ENCODE measurements at regions not wholly inside any gene's neighbourhood (a gene's known extent, or its start where the extent isn't known, plus 50 kb on each side); places are given as distances from the start of the nearest gene placed in this dataset.
"Not testable (repeated sequence)": the region's sequence is repeated elsewhere in the genome, so short reads cannot be mapped to it uniquely, and the experiment has no call there.

DNA sequence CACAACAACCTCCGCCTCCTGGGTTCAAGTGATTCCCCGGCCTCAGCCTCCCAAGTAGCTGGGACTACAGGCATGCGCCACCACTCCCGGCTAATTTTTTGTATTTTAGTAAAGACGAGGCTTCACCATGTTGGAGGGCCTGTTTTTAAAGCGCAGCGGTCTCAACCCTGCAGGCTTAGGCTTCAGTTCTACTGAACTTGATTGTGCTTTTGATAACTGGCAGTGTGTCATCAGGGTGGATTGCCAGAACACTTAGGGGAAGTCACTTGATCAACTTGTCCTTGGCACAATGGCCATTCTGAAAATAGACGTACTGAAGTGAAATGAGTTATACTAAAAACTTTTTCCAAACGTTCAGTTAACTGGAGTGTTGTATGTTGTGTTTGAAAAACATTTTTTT lies 472.2 kb downstream of the KLF5 start:
- no peaks in the 10 kb centered on the region for H3K4me1 ChIP-seq (ENCODE audit: control insufficient read depth, insufficient read depth, low read length)
- H3K9me3 ChIP-seq (ENCODE audit: control insufficient read depth, low read length) = no peaks in the 10 kb centered on the region
- H3K36me3 ChIP-seq (ENCODE audit: control insufficient read depth, insufficient read depth, low read length) = no peaks in the 10 kb centered on the region
- 96 to 98% methylated on average over 9 of the region's 9 CpGs for WGBS, 2 experiments
- no peak overlapping the region for H3K4me3 ChIP-seq (ENCODE audit: insufficient read depth, low read depth, low read length)
- H3K27ac ChIP-seq (ENCODE audit: insufficient read depth, low read depth, low read length, poor library complexity, severe bottlenecking) = no peak overlapping the region
- no peaks in the 10 kb centered on the region for H3K27me3 ChIP-seq (ENCODE audit: control insufficient read depth, insufficient read depth, low read length, poor library complexity, severe bottlenecking)

DNA sequence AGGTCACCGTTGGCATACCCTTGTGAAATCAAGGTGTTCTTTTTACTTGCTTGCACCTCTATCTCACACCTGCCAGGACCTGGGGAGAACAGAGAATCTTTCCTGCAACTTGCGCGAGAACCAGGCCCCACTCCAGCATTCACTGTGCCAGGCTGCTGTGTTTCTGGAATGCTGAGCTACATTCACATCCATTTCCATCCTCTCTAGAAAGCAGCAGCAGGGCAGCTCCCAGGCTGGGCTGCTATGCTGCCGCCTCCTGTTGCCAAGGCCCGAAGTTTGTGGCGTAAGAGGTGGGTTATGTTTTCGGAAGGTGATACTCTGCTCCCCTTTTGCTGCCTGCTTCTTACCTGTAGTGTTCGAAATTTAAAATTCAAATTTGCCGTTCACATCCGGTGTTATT lies 464.1 kb downstream of the KLF5 start:
- H3K27ac ChIP-seq (ENCODE audit: insufficient read depth, low read depth, low read length, poor library complexity, severe bottlenecking) = no peak overlapping the region
- no peaks in the 10 kb centered on the region for H3K36me3 ChIP-seq (ENCODE audit: control insufficient read depth, insufficient read depth, low read length)
- no peaks in the 10 kb centered on the region for H3K9me3 ChIP-seq (ENCODE audit: control insufficient read depth, low read length)
- H3K4me1 ChIP-seq (ENCODE audit: control insufficient read depth, insufficient read depth, low read length) = no peaks in the 10 kb centered on the region
- H3K4me3 ChIP-seq (ENCODE audit: insufficient read depth, low read depth, low read length) = no peak overlapping the region
- WGBS, 2 experiments = 92 to 94% methylated on average over 10 of the region's 10 CpGs
- no peaks in the 10 kb centered on the region for H3K27me3 ChIP-seq (ENCODE audit: control insufficient read depth, insufficient read depth, low read length, poor library complexity, severe bottlenecking)

DNA sequence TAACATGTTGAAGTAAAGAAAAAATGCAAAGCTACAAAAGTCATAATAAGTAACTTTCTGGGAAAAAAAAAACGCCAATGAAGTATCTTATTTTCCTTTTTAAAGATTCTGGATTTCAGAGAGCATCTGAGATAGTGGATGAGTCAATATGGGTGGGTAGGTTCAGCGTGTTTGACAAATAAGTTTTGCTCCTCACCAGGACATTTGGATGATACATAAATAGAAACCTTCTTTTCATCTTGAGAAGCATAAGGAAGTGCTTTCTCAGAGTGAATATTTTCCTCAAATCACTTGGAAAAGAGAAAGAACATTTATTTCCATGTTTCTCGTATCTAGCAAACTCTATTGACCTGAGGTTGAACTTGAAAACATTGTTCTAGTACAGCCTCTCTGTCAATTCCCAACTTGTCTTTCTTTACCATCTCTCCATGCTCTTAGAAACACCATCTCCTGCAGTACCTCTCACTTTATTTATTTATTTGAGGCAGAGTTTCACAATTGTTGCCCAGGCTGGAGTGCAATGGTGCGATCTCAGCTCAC lies 463.2 kb downstream of the KLF5 start:
- 94 to 95% methylated on average over 3 to 4 of the region's 4 CpGs for WGBS, 2 experiments
- Histone ChIP-seq H3K36me3 (ENCODE audit: control insufficient read depth, insufficient read depth, low read length) (no peaks in the 10 kb centered on the region), H3K27ac (ENCODE audit: insufficient read depth, low read depth, low read length, poor library complexity, severe bottlenecking) (no peak overlapping the region), H3K27me3 (ENCODE audit: control insufficient read depth, insufficient read depth, low read length, poor library complexity, severe bottlenecking) (no peaks in the 10 kb centered on the region), H3K4me1 (ENCODE audit: control insufficient read depth, insufficient read depth, low read length) (no peaks in the 10 kb centered on the region), H3K9me3 (ENCODE audit: control insufficient read depth, low read length) (no peaks in the 10 kb centered on the region), H3K4me3 (ENCODE audit: insufficient read depth, low read depth, low read length) (no peak overlapping the region)

DNA sequence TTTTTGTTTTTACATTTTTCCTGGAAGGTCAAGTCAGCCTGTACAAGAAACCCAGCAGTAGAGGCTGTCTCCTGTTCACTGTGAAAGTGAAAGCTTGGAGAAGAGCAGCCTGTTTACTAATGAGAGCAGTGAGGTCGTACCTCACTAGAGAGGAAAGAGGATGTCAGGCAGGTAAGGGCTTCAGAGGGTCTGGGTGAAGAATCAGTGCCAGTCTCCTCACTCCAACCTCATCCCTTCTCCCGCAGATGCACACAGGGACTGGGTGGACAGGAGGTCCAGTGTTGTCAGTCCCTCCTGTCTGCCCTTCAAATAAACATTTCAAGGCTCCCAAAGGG lies 462.5 kb downstream of the KLF5 start:
- Histone ChIP-seq H3K4me3 (ENCODE audit: insufficient read depth, low read depth, low read length) (no peak overlapping the region), H3K9me3 (ENCODE audit: control insufficient read depth, low read length) (no peaks in the 10 kb centered on the region), H3K36me3 (ENCODE audit: control insufficient read depth, insufficient read depth, low read length) (no peaks in the 10 kb centered on the region), H3K27me3 (ENCODE audit: control insufficient read depth, insufficient read depth, low read length, poor library complexity, severe bottlenecking) (no peaks in the 10 kb centered on the region), H3K27ac (ENCODE audit: insufficient read depth, low read depth, low read length, poor library complexity, severe bottlenecking) (no peak overlapping the region), H3K4me1 (ENCODE audit: control insufficient read depth, insufficient read depth, low read length) (no peaks in the 10 kb centered on the region)
- WGBS, 2 experiments = 94 to 96% methylated on average over 2 of the region's 2 CpGs

DNA sequence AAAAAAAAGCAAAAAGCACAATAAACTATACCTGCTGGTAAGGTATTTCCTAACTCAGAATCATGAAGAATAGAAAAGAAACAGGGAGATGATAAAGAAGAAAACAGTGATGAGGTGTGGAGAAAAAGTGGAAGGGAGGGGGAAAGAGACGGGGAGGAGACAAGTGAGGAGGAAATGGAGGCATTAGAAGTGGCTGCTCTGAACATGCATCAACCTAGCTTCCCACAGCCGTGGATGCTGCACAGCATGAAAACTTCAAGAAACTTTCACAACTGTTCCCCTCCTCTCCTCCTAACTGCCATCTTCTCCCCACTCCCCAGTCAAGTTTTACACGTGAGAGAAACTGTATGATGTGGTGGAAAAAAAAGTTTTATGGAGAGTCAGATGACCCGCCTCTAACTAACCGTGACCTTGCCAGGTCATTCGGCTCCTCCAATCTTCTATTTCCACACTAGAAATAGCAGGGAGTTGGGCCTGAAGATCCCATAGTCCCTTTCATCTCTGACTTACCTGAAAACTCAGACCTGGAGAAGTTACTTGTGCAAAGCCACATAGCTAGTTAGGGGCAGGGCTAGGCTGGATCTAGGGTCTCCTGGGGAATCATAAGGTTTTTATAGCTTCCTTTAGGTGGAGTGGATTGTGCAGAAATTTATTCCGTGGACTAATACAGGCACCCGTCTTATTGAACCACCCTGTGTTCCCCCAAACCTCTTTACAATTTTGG lies 461.9 kb downstream of the KLF5 start:
- WGBS, 2 experiments = 84 to 90% methylated on average over 7 of the region's 8 CpGs
- Histone ChIP-seq H3K4me1 (ENCODE audit: control insufficient read depth, insufficient read depth, low read length) (no peaks in the 10 kb centered on the region), H3K27ac (ENCODE audit: insufficient read depth, low read depth, low read length, poor library complexity, severe bottlenecking) (no peak overlapping the region), H3K4me3 (ENCODE audit: insufficient read depth, low read depth, low read length) (no peak overlapping the region), H3K36me3 (ENCODE audit: control insufficient read depth, insufficient read depth, low read length) (no peaks in the 10 kb centered on the region), H3K27me3 (ENCODE audit: control insufficient read depth, insufficient read depth, low read length, poor library complexity, severe bottlenecking) (no peaks in the 10 kb centered on the region), H3K9me3 (ENCODE audit: control insufficient read depth, low read length) (no peaks in the 10 kb centered on the region)

DNA sequence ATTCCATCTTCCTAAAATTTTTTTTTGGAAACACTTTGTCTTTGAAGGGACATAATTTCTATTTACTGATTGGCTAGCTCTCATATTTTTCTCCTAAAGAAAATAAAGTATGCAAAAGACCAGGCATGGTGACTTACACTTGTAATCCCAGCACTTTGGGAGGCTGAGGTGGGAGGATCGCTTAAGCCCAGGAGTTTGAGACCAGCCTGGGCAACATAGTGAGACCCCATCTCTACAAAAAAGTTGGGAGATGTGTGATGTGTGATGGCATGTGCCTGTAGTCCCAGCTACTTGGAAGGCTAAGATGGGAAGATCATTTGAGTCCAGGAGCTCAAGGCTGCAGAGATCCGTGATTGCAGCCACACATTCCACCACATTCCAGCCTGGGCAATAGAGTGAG lies 461.3 kb downstream of the KLF5 start:
- H3K27ac ChIP-seq (ENCODE audit: insufficient read depth, low read depth, low read length, poor library complexity, severe bottlenecking); H3K4me1 ChIP-seq (ENCODE audit: control insufficient read depth, insufficient read depth, low read length); H3K36me3 ChIP-seq (ENCODE audit: control insufficient read depth, insufficient read depth, low read length); H3K4me3 ChIP-seq (ENCODE audit: insufficient read depth, low read depth, low read length); H3K9me3 ChIP-seq (ENCODE audit: control insufficient read depth, low read length); H3K27me3 ChIP-seq (ENCODE audit: control insufficient read depth, insufficient read depth, low read length, poor library complexity, severe bottlenecking): not testable (repeated sequence)
- 90 to 92% methylated on average over 2 of the region's 2 CpGs for WGBS, 2 experiments

DNA sequence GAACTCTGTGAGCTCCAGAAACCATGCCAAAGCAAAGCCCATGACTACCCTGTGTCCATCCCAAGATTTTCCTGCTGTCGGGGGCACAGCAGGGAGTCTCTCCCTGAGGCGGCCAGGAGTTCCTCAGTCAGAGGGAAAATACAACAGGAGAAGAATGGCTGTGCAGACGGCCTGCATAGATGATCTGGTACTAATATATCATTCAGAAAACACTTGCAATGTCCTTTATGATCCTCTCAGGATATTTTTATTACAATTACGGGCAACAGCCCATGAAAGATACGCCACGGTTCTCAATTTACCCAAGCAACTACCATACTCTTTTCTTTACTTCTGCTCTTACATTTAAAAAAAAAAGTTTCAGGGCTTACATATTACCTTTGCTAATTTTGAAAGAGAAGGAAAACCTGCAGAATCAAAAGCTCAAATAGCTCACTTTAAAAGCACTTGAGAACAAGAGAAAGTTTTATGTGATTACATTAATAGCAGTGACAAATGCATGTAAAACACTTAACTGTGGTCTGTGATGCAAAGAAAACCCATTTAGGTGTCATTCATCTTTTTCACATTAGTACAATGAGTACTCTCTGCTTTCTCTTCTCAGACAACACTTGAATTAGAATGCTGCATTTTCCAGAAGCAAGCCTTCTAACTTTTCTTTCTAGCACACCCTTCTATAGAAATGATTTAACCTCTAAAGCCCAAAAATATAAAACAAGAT lies 460.8 kb downstream of the KLF5 start:
- WGBS, 2 experiments = 72 to 84% methylated on average over 6 of the region's 6 CpGs
- no peaks in the 10 kb centered on the region for H3K9me3 ChIP-seq (ENCODE audit: control insufficient read depth, low read length)
- H3K4me3 ChIP-seq (ENCODE audit: insufficient read depth, low read depth, low read length) = no peak overlapping the region
- no peaks in the 10 kb centered on the region for H3K36me3 ChIP-seq (ENCODE audit: control insufficient read depth, insufficient read depth, low read length)
- H3K27ac ChIP-seq (ENCODE audit: insufficient read depth, low read depth, low read length, poor library complexity, severe bottlenecking) = no peak overlapping the region
- H3K27me3 ChIP-seq (ENCODE audit: control insufficient read depth, insufficient read depth, low read length, poor library complexity, severe bottlenecking) = no peaks in the 10 kb centered on the region
- no peaks in the 10 kb centered on the region for H3K4me1 ChIP-seq (ENCODE audit: control insufficient read depth, insufficient read depth, low read length)

DNA sequence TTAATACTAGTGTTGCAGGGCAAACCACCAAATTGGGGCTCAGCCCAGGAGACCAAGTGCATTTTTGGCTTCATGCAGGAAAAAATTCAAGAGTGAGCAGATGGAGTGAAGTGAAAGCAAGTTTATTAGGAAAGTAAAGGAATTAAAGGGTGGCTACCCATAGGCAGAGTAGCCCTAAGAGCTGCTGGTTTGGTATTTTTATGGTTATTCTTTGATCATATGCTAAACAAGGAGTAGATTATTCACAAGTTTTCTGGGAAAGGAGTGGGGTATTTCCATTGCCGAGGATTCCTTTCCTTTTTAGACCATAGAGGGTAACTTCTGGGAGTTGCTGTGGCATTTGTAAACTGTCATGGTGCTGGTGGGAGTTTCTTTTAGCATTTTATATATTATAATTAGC lies 459.0 kb downstream of the KLF5 start:
- 88 to 90% methylated on average over 1 of the region's 1 CpG for WGBS, 2 experiments
- no peaks in the 10 kb centered on the region for H3K4me1 ChIP-seq (ENCODE audit: control insufficient read depth, insufficient read depth, low read length)
- H3K9me3 ChIP-seq (ENCODE audit: control insufficient read depth, low read length) = no peaks in the 10 kb centered on the region
- no peaks in the 10 kb centered on the region for H3K36me3 ChIP-seq (ENCODE audit: control insufficient read depth, insufficient read depth, low read length)
- H3K27me3 ChIP-seq (ENCODE audit: control insufficient read depth, insufficient read depth, low read length, poor library complexity, severe bottlenecking) = no peaks in the 10 kb centered on the region
- no peak overlapping the region for H3K4me3 ChIP-seq (ENCODE audit: insufficient read depth, low read depth, low read length)
- no peak overlapping the region for H3K27ac ChIP-seq (ENCODE audit: insufficient read depth, low read depth, low read length, poor library complexity, severe bottlenecking)

DNA sequence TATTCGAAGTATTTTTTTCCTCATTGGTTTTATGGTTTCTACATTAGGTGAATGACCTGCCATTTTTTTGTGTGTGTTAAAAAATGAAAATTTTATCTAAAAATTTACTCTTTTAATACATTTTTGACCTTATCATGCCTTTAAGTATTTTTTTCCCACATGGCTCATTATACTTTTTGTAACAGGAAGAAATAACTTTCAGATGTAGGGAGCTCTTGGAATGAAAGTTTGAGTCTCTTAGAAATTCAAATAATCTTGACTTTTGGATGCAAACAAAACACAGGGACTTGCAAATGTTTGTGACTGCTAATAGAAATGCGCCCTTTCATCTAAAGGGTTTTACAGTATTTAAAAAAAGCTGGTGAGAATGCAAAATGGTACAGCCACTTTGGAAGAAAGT lies 457.9 kb downstream of the KLF5 start:
- 79 to 92% methylated on average over 1 to 2 of the region's 2 CpGs for WGBS, 2 experiments
- Histone ChIP-seq H3K27me3 (ENCODE audit: control insufficient read depth, insufficient read depth, low read length, poor library complexity, severe bottlenecking) (no peaks in the 10 kb centered on the region), H3K27ac (ENCODE audit: insufficient read depth, low read depth, low read length, poor library complexity, severe bottlenecking) (no peak overlapping the region), H3K4me3 (ENCODE audit: insufficient read depth, low read depth, low read length) (no peak overlapping the region), H3K4me1 (ENCODE audit: control insufficient read depth, insufficient read depth, low read length) (no peaks in the 10 kb centered on the region), H3K9me3 (ENCODE audit: control insufficient read depth, low read length) (no peaks in the 10 kb centered on the region), H3K36me3 (ENCODE audit: control insufficient read depth, insufficient read depth, low read length) (no peaks in the 10 kb centered on the region)

DNA sequence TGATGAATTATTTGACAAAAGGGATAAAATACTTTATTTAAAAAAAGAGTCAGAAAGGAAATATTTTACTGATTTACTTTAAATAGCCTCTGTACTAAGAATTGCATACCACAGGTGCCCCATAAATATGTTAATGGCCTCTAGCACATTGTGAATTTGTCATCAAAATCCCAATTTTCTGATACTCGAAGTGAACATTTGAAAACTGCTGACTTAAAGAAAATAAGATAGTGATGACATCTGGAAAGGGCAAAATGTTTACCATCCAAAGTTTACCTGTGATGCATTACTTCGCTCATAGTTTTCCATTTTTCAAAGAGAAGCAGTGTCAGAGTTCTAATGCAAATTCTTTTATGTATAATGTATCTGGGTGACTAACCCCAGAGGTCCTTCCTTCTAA lies 455.4 kb downstream of the KLF5 start:
- no peak overlapping the region for H3K27ac ChIP-seq (ENCODE audit: insufficient read depth, low read depth, low read length, poor library complexity, severe bottlenecking)
- H3K4me3 ChIP-seq (ENCODE audit: insufficient read depth, low read depth, low read length) = no peak overlapping the region
- no peaks in the 10 kb centered on the region for H3K27me3 ChIP-seq (ENCODE audit: control insufficient read depth, insufficient read depth, low read length, poor library complexity, severe bottlenecking)
- H3K36me3 ChIP-seq (ENCODE audit: control insufficient read depth, insufficient read depth, low read length) = no peaks in the 10 kb centered on the region
- no peaks in the 10 kb centered on the region for H3K4me1 ChIP-seq (ENCODE audit: control insufficient read depth, insufficient read depth, low read length)
- WGBS, 2 experiments = 93% methylated on average over 2 of the region's 2 CpGs
- no peaks in the 10 kb centered on the region for H3K9me3 ChIP-seq (ENCODE audit: control insufficient read depth, low read length)

Measured in ectodermal cell (in vitro differentiated cells).